Left ventricle myocardium inferior (tissue), 1 donor: ENCODE measurements at regions not wholly inside any gene's neighbourhood (a gene's known extent, or its start where the extent isn't known, plus 50 kb on each side); places are given as distances from the start of the nearest gene placed in this dataset.

Experiments
- DNase-seq: peaks from one replicate; pipeline ENCODE4 v3.0.0-alpha.2; 2020
- H3K27ac ChIP-seq: fragments of 200-600 bp; replicated peaks from 2 replicates; pipeline ENCODE4 v1.8.0; 2021
- H3K27me3 ChIP-seq: fragments of 200-600 bp; 2 replicates; pipeline ENCODE4 v1.8.0; 2021; ENCODE audit warnings: low read depth
- H3K36me3 ChIP-seq: fragments of 200-600 bp; 2 replicates; pipeline ENCODE4 v1.8.0; 2021
- H3K4me1 ChIP-seq: fragments of 200-600 bp; 2 replicates; pipeline ENCODE4 v1.8.0; 2021
- H3K4me3 ChIP-seq: fragments of 200-600 bp; 2 replicates; pipeline ENCODE4 v1.8.0; 2021; ENCODE audit warnings: mild to moderate bottlenecking, moderate library complexity
- H3K9me3 ChIP-seq: fragments of 200-600 bp; replicated peaks from 2 replicates; pipeline ENCODE4 v1.8.0; 2021
- CTCF ChIP-seq: fragments of 200-600 bp; IDR thresholded peaks from 2 replicates; pipeline ENCODE4 v1.8.0; 2021; ENCODE audit warnings: antibody characterized with exemption, mild to moderate bottlenecking, borderline replicate concordance
- intact Hi-C: fragments of 100-400 bp; cut with micrococcal nuclease; formaldehyde crosslinking; loops from one replicate; pipeline ENCODE4 v1.11.0; 2022
- donor health status: DM: no; HTN: yes; CAD: no; lungs with severe emphysema.

GRCh38 chr3:145272684-145273083, 888.3 kb downstream of the PLOD2 start:
- no peak for TF ChIP-seq CTCF
- no peak for DNase-seq
- intact Hi-C loops = no loop called here
- no peaks in the 10 kb centered on the region for H3K4me1 ChIP-seq
- no peaks in the 10 kb centered on the region for H3K36me3 ChIP-seq
- H3K4me3 ChIP-seq = no peak overlapping the region
- peaks cover 26% of the 10 kb centered on the region for H3K9me3 ChIP-seq
- no peaks in the 10 kb centered on the region for H3K27me3 ChIP-seq
- no peak overlapping the region for H3K27ac ChIP-seq

- H3K27ac ChIP-seq = no peak overlapping the region
- H3K36me3 ChIP-seq = no peaks in the 10 kb centered on the region
- DNase-seq = no peak
- H3K4me1 ChIP-seq = no peaks in the 10 kb centered on the region
- TF ChIP-seq CTCF = no peak
- no peaks in the 10 kb centered on the region for H3K27me3 ChIP-seq
- peaks cover 7% of the 10 kb centered on the region for H3K9me3 ChIP-seq
- H3K4me3 ChIP-seq = no peak overlapping the region
- intact Hi-C loops = no loop called here
Measured at GRCh38 chr3:145282505-145282904, 878.5 kb downstream of the PLOD2 start.

GRCh38 chr3:145286937-145287336, 874.0 kb downstream of the PLOD2 start:
- no peaks in the 10 kb centered on the region for H3K36me3 ChIP-seq
- no peak overlapping the region for H3K4me3 ChIP-seq
- H3K9me3 ChIP-seq = no peaks in the 10 kb centered on the region
- H3K27ac ChIP-seq = no peak overlapping the region
- H3K4me1 ChIP-seq = no peaks in the 10 kb centered on the region
- no peaks in the 10 kb centered on the region for H3K27me3 ChIP-seq
- no peak for DNase-seq
- no peak for TF ChIP-seq CTCF
- intact Hi-C loops = no loop called here

GRCh38 chr3:145290010-145290409, 871.0 kb downstream of the PLOD2 start:
- H3K4me1 ChIP-seq = no peaks in the 10 kb centered on the region
- DNase-seq = no peak
- H3K4me3 ChIP-seq = no peak overlapping the region
- no peaks in the 10 kb centered on the region for H3K9me3 ChIP-seq
- H3K27me3 ChIP-seq = no peaks in the 10 kb centered on the region
- TF ChIP-seq CTCF = no peak
- no peak overlapping the region for H3K27ac ChIP-seq
- H3K36me3 ChIP-seq = no peaks in the 10 kb centered on the region
- intact Hi-C loops = no loop called here

- no peak for TF ChIP-seq CTCF
- Histone ChIP-seq H3K4me1 (no peaks in the 10 kb centered on the region), H3K36me3 (no peaks in the 10 kb centered on the region), H3K27me3 (no peaks in the 10 kb centered on the region), H3K27ac (no peak overlapping the region), H3K9me3 (peaks cover 2% of the 10 kb centered on the region), H3K4me3 (no peak overlapping the region)
- DNase-seq = no peak
- intact Hi-C loops = no loop called here
Measured at GRCh38 chr3:145294572-145294971, 866.4 kb downstream of the PLOD2 start.

GRCh38 chr3:145307272-145307671, 853.7 kb downstream of the PLOD2 start:
- TF ChIP-seq CTCF = no peak
- DNase-seq = no peak
- intact Hi-C loops = no loop called here

More at GRCh38 chr3:145307272-145307671, 853.7 kb downstream of the PLOD2 start:
- H3K4me3 ChIP-seq = no peak overlapping the region
- no peaks in the 10 kb centered on the region for H3K27me3 ChIP-seq
- H3K9me3 ChIP-seq = no peaks in the 10 kb centered on the region
- H3K36me3 ChIP-seq = no peaks in the 10 kb centered on the region
- H3K27ac ChIP-seq = no peak overlapping the region
- H3K4me1 ChIP-seq = no peaks in the 10 kb centered on the region
